ENCODE measurements at regions not wholly inside any gene's neighbourhood (a gene's known extent, or its start where the extent isn't known, plus 50 kb on each side); places are given as distances from the start of the nearest gene placed in this dataset.

DNA sequence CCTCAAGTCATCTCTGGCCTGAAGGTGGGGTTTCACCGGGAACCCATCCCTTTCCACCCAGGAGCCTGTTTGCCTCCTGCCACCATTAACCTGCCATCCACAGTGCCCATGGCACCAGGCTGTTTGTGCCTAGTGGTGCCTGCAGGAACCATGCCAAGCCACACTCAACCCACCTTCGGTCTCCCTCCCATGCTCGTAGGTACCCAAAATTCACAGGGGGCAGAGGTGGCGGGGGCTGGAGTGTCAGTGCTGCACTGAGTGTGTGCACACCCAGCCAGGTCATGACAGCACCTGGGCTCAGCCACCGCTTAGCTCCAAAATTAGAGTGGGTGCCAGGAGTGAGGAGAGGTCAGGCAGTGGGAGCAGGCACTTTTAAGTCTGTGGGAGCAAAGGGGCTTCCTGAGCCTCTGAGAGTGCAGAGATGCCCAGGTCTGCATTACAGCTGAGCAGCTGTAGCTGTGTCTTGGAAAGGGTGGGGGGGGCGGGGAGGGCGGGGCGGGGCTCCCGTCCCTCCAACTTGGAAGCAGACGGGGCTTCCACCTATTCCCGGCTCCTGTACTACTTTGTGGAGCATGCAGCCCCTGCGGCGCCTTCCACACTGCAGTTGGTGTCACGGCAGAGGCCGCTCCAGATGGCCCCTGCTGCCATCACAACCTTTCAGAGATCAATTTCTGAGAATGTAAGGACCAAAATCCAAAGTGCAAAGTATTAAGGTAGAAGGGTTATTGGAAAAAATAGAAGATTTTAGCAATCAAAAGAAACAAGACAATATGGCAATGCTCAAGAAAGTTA is 2396.8 kb upstream of the C9orf72 start:
- DNase-seq (ENCODE audit: low spot score in 2 of 2): no peak
- 79 to 89% methylated on average over 12 of the region's 15 CpGs for WGBS, 2 donors
- no peak overlapping the region for H3K4me3 ChIP-seq (ENCODE audit: low read depth, poor library complexity, severe bottlenecking)
- intact Hi-C loops (cut with DNase I; ENCODE audit: low total_unique reads): no loop called here
- TF ChIP-seq, protein P1, sequence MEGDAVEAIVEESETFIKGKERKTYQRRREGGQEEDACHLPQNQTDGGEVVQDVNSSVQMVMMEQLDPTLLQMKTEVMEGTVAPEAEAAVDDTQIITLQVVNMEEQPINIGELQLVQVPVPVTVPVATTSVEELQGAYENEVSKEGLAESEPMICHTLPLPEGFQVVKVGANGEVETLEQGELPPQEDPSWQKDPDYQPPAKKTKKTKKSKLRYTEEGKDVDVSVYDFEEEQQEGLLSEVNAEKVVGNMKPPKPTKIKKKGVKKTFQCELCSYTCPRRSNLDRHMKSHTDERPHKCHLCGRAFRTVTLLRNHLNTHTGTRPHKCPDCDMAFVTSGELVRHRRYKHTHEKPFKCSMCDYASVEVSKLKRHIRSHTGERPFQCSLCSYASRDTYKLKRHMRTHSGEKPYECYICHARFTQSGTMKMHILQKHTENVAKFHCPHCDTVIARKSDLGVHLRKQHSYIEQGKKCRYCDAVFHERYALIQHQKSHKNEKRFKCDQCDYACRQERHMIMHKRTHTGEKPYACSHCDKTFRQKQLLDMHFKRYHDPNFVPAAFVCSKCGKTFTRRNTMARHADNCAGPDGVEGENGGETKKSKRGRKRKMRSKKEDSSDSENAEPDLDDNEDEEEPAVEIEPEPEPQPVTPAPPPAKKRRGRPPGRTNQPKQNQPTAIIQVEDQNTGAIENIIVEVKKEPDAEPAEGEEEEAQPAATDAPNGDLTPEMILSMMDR (IDR thresholded peaks at IDR 0.05): no peak
- TF ChIP-seq POLR2A (IDR thresholded peaks at IDR 0.05): no peak

DNA sequence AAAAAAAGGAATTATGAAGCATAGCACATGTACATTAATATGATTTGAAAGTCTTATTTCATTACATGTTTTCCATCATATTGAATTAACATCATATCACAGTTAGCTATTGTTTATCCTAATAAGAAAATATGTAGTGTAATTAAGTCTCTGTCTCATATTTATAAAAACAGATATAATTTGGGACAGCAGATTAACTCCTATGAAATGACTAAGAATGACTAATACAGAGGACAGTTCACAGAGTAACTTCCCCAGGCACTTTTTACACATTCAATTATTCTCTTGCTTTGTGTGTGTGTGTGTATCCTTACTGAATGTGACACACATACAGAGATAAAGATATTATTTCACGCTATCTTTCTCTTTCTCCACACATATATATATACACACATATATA is 2400.9 kb upstream of the C9orf72 start:
- no peak for DNase-seq (ENCODE audit: low spot score in 2 of 2)
- TF ChIP-seq, protein P1 (IDR thresholded peaks at IDR 0.05): no peak
- no peak for TF ChIP-seq POLR2A (IDR thresholded peaks at IDR 0.05)
- intact Hi-C loops (cut with DNase I; ENCODE audit: low total_unique reads): no loop called here
- H3K4me3 ChIP-seq (ENCODE audit: low read depth, poor library complexity, severe bottlenecking): no peak overlapping the region
- 24 to 86% methylated on average over 1 of the region's 1 CpG for WGBS, 2 donors

DNA sequence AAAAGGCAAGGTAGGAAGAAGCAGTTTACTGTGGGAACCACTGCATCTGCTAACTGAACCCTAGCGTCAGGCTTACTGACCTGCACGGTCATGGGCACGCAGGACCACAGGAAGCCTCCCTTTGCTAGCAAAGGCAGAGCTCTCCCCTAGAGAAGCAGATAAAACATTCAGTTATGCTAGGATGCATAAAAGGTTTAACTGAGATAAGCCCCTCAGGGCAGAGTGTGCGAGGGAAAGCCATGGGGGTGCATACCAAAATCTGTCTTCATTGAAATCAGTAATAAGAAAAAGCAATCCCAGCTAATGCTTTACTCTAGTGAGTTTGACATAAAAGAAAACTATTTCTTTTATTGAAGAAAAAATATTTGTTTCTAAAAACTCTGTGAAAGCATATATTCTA is 2403.7 kb upstream of the C9orf72 start:
- TF ChIP-seq POLR2A (IDR thresholded peaks at IDR 0.05): no peak
- TF ChIP-seq, protein P1 (IDR thresholded peaks at IDR 0.05): no peak
- WGBS, 2 donors: 67 to 73% methylated on average over 4 of the region's 4 CpGs
- intact Hi-C loops (cut with DNase I; ENCODE audit: low total_unique reads): no loop called here
- H3K4me3 ChIP-seq (ENCODE audit: low read depth, poor library complexity, severe bottlenecking): no peak overlapping the region
- DNase-seq (ENCODE audit: low spot score in 2 of 2): no peak

DNA sequence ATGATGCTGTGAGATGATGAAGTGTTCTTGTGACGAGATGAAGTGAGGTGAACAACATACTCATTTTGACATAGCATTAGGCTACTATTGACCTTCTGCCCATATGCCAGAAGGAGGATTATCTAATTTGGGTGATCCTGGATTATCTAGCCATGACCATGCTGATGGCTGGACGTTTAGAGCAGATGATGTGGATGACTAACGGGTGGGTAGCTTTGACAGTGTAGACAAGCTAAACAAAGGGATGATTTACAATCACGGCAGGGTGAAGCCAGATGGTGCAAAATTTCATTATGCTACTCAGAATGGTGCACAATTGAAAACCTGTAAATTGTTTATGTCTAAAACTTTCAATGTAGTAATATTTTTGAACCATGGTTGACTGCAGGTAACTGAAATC is 2403.4 kb upstream of the ACO1 start:
- intact Hi-C loops (cut with DNase I; ENCODE audit: low total_unique reads): no loop called here
- no peak overlapping the region for H3K4me3 ChIP-seq (ENCODE audit: low read depth, poor library complexity, severe bottlenecking)
- no peak for DNase-seq (ENCODE audit: low spot score in 2 of 2)
- 56 to 63% methylated on average over 4 of the region's 4 CpGs for WGBS, 2 donors
- TF ChIP-seq, protein P1 (IDR thresholded peaks at IDR 0.05): no peak
- TF ChIP-seq POLR2A (IDR thresholded peaks at IDR 0.05): no peak

DNA sequence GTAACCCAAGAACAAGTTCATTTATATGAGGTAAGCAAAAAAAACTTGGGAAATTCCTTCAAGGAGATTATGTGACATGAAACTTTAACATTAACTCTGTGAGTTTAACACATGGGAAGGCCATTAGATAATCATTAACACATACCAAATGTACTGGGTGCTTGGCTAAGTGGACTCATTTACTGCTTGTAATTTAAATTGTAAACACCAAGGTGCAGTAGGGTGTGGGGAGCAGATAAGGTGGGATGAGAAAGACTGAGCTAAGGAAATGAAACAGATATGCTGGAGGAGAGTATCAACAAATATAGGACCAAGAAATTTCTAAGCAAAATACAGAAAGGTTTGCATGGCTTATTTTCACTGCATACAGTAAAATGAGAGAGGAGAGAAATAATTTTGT is 2384.8 kb upstream of the ACO1 start:
- DNase-seq (ENCODE audit: low spot score in 2 of 2): no peak
- TF ChIP-seq, protein P1 (IDR thresholded peaks at IDR 0.05): no peak
- no peak for TF ChIP-seq POLR2A (IDR thresholded peaks at IDR 0.05)

DNA sequence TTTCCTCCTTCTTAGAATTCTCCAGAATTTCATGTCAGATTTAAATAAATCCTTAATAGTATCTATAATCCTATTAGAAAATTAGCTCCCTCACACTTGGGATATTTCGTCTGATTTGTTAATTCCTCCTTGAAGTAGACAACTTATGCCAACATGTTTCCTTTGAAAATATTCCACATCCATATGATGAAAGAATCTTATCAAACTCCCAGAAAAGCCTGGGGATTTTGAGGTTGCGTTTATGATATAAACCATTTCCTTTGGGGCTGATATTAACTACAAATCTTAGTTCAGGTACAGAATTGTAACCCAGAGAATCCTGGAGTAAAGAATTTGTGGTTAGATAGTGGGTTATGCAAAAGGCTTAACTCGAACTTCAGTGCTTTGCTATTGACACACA is 2373.8 kb upstream of the ACO1 start:
- DNase-seq (ENCODE audit: low spot score in 2 of 2): no peak
- TF ChIP-seq, protein P1 (IDR thresholded peaks at IDR 0.05): no peak
- no peak for TF ChIP-seq POLR2A (IDR thresholded peaks at IDR 0.05)
- no peak overlapping the region for H3K4me3 ChIP-seq (ENCODE audit: low read depth, poor library complexity, severe bottlenecking)
- 55 to 56% methylated on average over 3 of the region's 3 CpGs for WGBS, 2 donors
- intact Hi-C loops (cut with DNase I; ENCODE audit: low total_unique reads): no loop called here

More for the DNA sequence above, 2384.8 kb upstream of the ACO1 start:
- intact Hi-C loops (cut with DNase I; ENCODE audit: low total_unique reads): no loop called here
- no peak overlapping the region for H3K4me3 ChIP-seq (ENCODE audit: low read depth, poor library complexity, severe bottlenecking)

All from lower leg skin (tissue), 4 donors.